Stomach (tissue), 4 donors: ENCODE measurements at regions not wholly inside any gene's neighbourhood (a gene's known extent, or its start where the extent isn't known, plus 50 kb on each side); places are given as distances from the start of the nearest gene placed in this dataset.

Source experiments
- EP300 ChIP-seq: sonication (generic); formaldehyde crosslinking; IDR thresholded peaks from one replicate; pipeline ENCODE4 v1.6.1; 2017; ENCODE audit warnings: antibody characterized with exemption
- TF ChIP-seq, protein P1 (sequence below), 7 experiments: fragments of 450-650 bp in 4 of 7; fragments of 200-600 bp in 3 of 7; sonication (generic) in 3 of 7; IDR thresholded peaks; one replicate each; pipeline ENCODE4 v1.5.1; 2016 to 2019; ENCODE audit warnings: antibody characterized with exemption in 7 of 7, control low read depth in 2 of 7, mild to moderate bottlenecking in 1 of 7

DNA sequence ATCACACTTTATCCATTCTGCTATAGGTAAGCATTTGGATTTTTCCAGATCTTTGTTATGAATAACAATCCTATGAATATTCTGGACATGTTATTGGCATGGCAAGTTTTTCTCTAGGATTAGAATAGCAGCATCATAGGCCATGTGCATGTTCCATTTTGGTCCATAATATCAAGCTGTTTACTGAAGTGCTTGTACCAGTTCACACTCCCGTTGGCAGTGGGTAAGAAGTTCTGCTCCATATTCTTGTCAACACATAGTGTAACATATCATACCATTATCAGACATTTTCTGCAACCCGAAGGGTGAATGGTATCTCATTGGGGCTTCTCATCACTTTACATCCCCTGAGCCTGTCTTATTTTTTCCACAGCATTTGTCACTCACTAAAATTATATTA, 661.9 kb upstream of the SALL1 start:
- no peak for TF ChIP-seq EP300
- TF ChIP-seq, protein P1, sequence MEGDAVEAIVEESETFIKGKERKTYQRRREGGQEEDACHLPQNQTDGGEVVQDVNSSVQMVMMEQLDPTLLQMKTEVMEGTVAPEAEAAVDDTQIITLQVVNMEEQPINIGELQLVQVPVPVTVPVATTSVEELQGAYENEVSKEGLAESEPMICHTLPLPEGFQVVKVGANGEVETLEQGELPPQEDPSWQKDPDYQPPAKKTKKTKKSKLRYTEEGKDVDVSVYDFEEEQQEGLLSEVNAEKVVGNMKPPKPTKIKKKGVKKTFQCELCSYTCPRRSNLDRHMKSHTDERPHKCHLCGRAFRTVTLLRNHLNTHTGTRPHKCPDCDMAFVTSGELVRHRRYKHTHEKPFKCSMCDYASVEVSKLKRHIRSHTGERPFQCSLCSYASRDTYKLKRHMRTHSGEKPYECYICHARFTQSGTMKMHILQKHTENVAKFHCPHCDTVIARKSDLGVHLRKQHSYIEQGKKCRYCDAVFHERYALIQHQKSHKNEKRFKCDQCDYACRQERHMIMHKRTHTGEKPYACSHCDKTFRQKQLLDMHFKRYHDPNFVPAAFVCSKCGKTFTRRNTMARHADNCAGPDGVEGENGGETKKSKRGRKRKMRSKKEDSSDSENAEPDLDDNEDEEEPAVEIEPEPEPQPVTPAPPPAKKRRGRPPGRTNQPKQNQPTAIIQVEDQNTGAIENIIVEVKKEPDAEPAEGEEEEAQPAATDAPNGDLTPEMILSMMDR (IDR thresholded peaks at IDR 0.05), result no peak
